Suprapubic skin (tissue), 4 donors: ENCODE measurements at regions not wholly inside any gene's neighbourhood (a gene's known extent, or its start where the extent isn't known, plus 50 kb on each side); places are given as distances from the start of the nearest gene placed in this dataset.

Experiments used
- DNase-seq, 2 donors: peaks; one replicate each; pipeline ENCODE4 v3.0.0-alpha.2; 2019; ENCODE audit warnings: low spot score in 2 of 2
- H3K27ac ChIP-seq: fragments of 200-600 bp; sonication (generic); one replicate; pipeline ENCODE4 v1.5.1; 2019
- H3K27me3 ChIP-seq: fragments of 200-600 bp; sonication (generic); one replicate; pipeline ENCODE4 v1.5.1; 2019
- H3K36me3 ChIP-seq: fragments of 200-600 bp; sonication (generic); one replicate; pipeline ENCODE4 v1.5.1; 2019
- H3K4me1 ChIP-seq: fragments of 200-600 bp; sonication (generic); one replicate; pipeline ENCODE4 v1.5.1; 2019
- H3K4me3 ChIP-seq: fragments of 200-600 bp; sonication (generic); one replicate; pipeline ENCODE4 v1.5.1; 2019; ENCODE audit warnings: mild to moderate bottlenecking
- H3K9me3 ChIP-seq: fragments of 200-600 bp; sonication (generic); one replicate; pipeline ENCODE4 v1.5.1; 2019
- EP300 ChIP-seq: sonication (generic); formaldehyde crosslinking; IDR thresholded peaks from one replicate; pipeline ENCODE4 v1.6.1; 2017; ENCODE audit warnings: antibody characterized with exemption
- POLR2A ChIP-seq, 2 donors: fragments of 450-650 bp; IDR thresholded peaks; one replicate each; pipeline ENCODE4 v1.6.1; 2017; ENCODE audit warnings: antibody characterized with exemption in 2 of 2, mild to moderate bottlenecking in 2 of 2, moderate library complexity in 2 of 2
- POLR2AphosphoS5 ChIP-seq, 3 donors: sonication (generic); formaldehyde crosslinking; IDR thresholded peaks; one replicate each; pipeline ENCODE4 v1.6.1; 2017; ENCODE audit warnings: antibody characterized with exemption in 3 of 3
- WGBS: methylation state at CpG from one replicate; pipeline ENCODE4 v1.1.5; 2018; 5-methylcytosine and 5-hydroxymethylcytosine counted together
- TF ChIP-seq, protein P1 (sequence below), 2 donors: fragments of 200-600 bp in 1 of 2; fragments of 450-650 bp in 1 of 2; sonication (generic) in 1 of 2; IDR thresholded peaks; one replicate each; pipeline ENCODE4 v1.5.1; 2016 to 2019; ENCODE audit warnings: antibody characterized with exemption in 2 of 2, mild to moderate bottlenecking in 1 of 2, moderate library complexity in 1 of 2

DNA sequence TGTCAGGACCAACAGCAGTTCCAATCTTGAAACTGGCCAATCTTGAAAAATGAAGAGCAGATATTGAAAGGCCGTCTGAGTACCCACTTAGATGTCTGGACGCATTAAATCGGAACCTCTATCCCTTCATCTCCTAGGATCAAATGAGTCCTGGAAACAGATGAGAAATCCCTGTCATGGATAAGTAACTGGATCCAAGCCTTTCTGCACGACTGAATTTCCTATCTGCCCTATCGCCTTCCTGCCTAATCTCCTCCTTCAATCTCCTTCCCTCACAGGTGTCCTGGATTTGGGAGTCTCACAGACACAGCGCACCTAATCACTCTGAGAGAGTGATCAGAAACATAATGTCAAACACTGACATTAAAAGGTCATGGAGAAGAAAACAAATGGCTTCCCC is 245.2 kb upstream of the PRSS58 start:
- TF ChIP-seq POLR2A (IDR thresholded peaks at IDR 0.05) (no peak), POLR2AphosphoS5 (IDR thresholded peaks at IDR 0.05) (no peak), EP300 (no peak)
- TF ChIP-seq, protein P1, sequence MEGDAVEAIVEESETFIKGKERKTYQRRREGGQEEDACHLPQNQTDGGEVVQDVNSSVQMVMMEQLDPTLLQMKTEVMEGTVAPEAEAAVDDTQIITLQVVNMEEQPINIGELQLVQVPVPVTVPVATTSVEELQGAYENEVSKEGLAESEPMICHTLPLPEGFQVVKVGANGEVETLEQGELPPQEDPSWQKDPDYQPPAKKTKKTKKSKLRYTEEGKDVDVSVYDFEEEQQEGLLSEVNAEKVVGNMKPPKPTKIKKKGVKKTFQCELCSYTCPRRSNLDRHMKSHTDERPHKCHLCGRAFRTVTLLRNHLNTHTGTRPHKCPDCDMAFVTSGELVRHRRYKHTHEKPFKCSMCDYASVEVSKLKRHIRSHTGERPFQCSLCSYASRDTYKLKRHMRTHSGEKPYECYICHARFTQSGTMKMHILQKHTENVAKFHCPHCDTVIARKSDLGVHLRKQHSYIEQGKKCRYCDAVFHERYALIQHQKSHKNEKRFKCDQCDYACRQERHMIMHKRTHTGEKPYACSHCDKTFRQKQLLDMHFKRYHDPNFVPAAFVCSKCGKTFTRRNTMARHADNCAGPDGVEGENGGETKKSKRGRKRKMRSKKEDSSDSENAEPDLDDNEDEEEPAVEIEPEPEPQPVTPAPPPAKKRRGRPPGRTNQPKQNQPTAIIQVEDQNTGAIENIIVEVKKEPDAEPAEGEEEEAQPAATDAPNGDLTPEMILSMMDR (IDR thresholded peaks at IDR 0.05) = no peak
- WGBS = 85% methylated on average over 6 of the region's 6 CpGs
- no peaks in the 10 kb centered on the region for H3K9me3 ChIP-seq
- H3K4me1 ChIP-seq = peaks cover 4% of the 10 kb centered on the region
- H3K27me3 ChIP-seq = peaks cover 7% of the 10 kb centered on the region
- H3K27ac ChIP-seq = no peak overlapping the region
- no peaks in the 10 kb centered on the region for H3K36me3 ChIP-seq
- H3K4me3 ChIP-seq = no peak overlapping the region
- DNase-seq = no peak

DNA sequence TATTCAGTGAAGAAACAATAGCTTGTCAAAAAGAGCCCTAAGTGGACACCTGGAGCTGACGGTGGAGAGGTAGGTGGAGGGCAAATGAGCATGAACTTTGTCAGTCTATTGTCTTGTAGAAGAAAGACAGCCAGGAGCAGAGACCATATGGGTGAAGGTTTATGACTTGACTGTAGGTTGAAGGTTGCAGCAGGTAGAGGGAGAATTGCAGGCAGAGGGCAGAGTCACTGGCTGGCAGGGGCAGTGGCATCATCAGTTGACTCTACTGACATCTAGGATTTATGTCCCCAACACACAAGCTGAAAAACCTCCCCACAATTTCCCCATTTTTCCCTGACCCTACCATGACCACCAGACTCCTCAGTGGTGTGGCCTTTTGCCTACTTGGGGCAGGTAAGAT is 243.6 kb upstream of the PRSS58 start:
- TF ChIP-seq, protein P1 (IDR thresholded peaks at IDR 0.05) = no peak
- TF ChIP-seq EP300 (no peak), POLR2AphosphoS5 (IDR thresholded peaks at IDR 0.05) (no peak), POLR2A (IDR thresholded peaks at IDR 0.05) (no peak)
- no peak overlapping the region for H3K4me3 ChIP-seq
- H3K27ac ChIP-seq = no peak overlapping the region
- no peaks in the 10 kb centered on the region for H3K36me3 ChIP-seq
- WGBS = 59% methylated on average over 1 of the region's 1 CpG
- no peaks in the 10 kb centered on the region for H3K9me3 ChIP-seq
- DNase-seq = no peak
- H3K4me1 ChIP-seq = peaks cover 5% of the 10 kb centered on the region
- H3K27me3 ChIP-seq = peaks cover 7% of the 10 kb centered on the region

DNA sequence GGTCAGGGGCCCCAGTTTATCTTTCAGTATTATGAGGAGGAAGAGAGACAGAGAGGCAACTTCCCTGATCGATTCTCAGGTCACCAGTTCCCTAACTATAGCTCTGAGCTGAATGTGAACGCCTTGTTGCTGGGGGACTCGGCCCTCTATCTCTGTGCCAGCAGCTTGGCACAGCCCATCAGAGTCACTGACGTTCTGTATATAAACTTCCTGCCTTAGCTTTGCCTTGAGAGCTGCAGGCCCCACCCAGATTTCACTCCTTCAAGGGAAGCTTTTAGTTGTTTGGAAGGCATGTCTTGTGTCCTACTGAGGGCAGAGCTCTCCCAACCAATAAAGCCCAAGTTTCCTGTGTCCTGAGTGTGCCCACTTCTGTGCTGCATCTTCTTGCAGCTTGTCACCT is 242.5 kb upstream of the PRSS58 start:
- Histone ChIP-seq H3K9me3 (no peaks in the 10 kb centered on the region), H3K27ac (no peak overlapping the region), H3K27me3 (peaks cover 7% of the 10 kb centered on the region), H3K4me3 (no peak overlapping the region), H3K4me1 (peaks cover 9% of the 10 kb centered on the region), H3K36me3 (no peaks in the 10 kb centered on the region)
- 12% methylated on average over 4 of the region's 4 CpGs for WGBS
- TF ChIP-seq, protein P1 (IDR thresholded peaks at IDR 0.05) = no peak
- TF ChIP-seq POLR2AphosphoS5 (IDR thresholded peaks at IDR 0.05) (no peak), POLR2A (IDR thresholded peaks at IDR 0.05) (no peak), EP300 (no peak)
- DNase-seq = no peak

DNA sequence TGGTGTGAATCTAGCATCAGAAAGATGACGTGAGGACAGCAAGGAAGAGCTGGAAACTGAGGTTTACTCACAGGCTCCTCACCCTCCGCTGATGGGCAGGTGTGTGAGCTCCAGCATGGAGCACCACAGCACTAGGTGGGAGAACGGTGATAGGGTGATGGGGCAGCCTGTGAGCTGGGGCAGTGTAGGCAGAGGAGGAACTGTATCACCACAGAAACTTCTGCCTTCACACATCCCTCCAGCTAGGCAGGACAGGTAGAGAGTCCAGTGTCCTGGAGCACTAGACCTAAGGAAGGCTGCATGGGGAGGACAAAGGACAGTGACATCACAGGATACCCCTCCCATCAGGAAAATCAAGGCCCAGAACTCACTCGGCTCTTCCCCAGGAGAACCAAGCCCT is 241.8 kb upstream of the PRSS58 start:
- no peak overlapping the region for H3K27ac ChIP-seq
- WGBS = 71% methylated on average over 4 of the region's 4 CpGs

DNA sequence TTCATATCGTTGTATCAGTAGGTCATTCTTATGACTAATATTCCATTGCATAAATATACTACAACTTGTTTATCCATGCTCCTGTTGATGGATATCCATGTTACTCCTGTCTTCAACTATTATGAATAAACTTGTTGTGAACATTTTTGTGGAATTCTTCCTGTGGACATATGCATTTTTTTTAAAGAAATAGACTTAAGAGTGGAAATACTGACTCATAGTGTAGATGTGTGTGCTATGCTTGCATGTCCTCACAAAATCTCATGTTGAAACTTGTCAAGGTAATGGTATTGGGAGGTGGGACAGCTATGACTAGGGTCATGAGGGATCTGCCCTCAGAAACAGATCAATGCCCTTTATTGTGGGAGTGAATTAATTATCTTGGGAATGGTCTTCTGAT is 240.5 kb upstream of the PRSS58 start:
- TF ChIP-seq POLR2A (IDR thresholded peaks at IDR 0.05) (no peak), POLR2AphosphoS5 (IDR thresholded peaks at IDR 0.05) (no peak), EP300 (no peak)
- TF ChIP-seq, protein P1 (IDR thresholded peaks at IDR 0.05) = no peak
- WGBS = 79% methylated on average over 1 of the region's 1 CpG
- Histone ChIP-seq H3K27ac (no peak overlapping the region), H3K4me1 (peaks cover 9% of the 10 kb centered on the region), H3K36me3 (no peaks in the 10 kb centered on the region), H3K27me3 (peaks cover 4% of the 10 kb centered on the region), H3K9me3 (no peaks in the 10 kb centered on the region), H3K4me3 (no peak overlapping the region)
- DNase-seq = no peak

More for the DNA sequence above, 241.8 kb upstream of the PRSS58 start:
- peaks cover 6% of the 10 kb centered on the region for H3K27me3 ChIP-seq
- no peaks in the 10 kb centered on the region for H3K36me3 ChIP-seq
- H3K4me1 ChIP-seq = peaks cover 9% of the 10 kb centered on the region
- no peak for DNase-seq
- no peaks in the 10 kb centered on the region for H3K9me3 ChIP-seq
- no peak overlapping the region for H3K4me3 ChIP-seq
- TF ChIP-seq POLR2A (IDR thresholded peaks at IDR 0.05) (no peak), POLR2AphosphoS5 (IDR thresholded peaks at IDR 0.05) (no peak), EP300 (no peak)
- TF ChIP-seq, protein P1 (IDR thresholded peaks at IDR 0.05) = no peak
